Gastroesophageal sphincter (tissue), 4 donors: ENCODE measurements at regions not wholly inside any gene's neighbourhood (a gene's known extent, or its start where the extent isn't known, plus 50 kb on each side); places are given as distances from the start of the nearest gene placed in this dataset.

Experiments
- ATAC-seq: fragments of 150-250 bp; one replicate; pipeline ENCODE4 v1.9.1; 2016; ENCODE audit warnings: mild to moderate bottlenecking, moderate library complexity
- H3K27ac ChIP-seq, 4 donors: fragments of 200-600 bp; sonication (generic) in 3 of 4; 1 replicate in 3 of 4; 2 replicates in 1 of 4; pipeline ENCODE4 v1.5.1; 2016 to 2019
- H3K27me3 ChIP-seq: fragments of 200-600 bp; sonication (generic); one replicate; pipeline ENCODE4 v1.5.1; 2019
- H3K36me3 ChIP-seq, 2 donors: fragments of 200-600 bp; sonication (generic); one replicate each; pipeline ENCODE4 v1.5.1; 2019; ENCODE audit warnings: control low read depth in 1 of 2
- H3K4me1 ChIP-seq, 3 donors: fragments of 200-600 bp; sonication (generic); 1 replicate in 2 of 3; 2 replicates in 1 of 3; pipeline ENCODE4 v1.5.1; 2016 to 2019; ENCODE audit warnings: control low read depth in 2 of 3
- H3K4me3 ChIP-seq, 2 donors: fragments of 200-600 bp; sonication (generic); one replicate each; pipeline ENCODE4 v1.5.1; 2019; ENCODE audit warnings: mild to moderate bottlenecking in 1 of 2, moderate library complexity in 1 of 2
- H3K9me3 ChIP-seq, 3 donors: fragments of 200-600 bp; sonication (generic); one replicate each; pipeline ENCODE4 v1.5.1; 2017 to 2019; ENCODE audit warnings: control low read depth in 2 of 3
- EP300 ChIP-seq: sonication (generic); formaldehyde crosslinking; IDR thresholded peaks from one replicate; pipeline ENCODE4 v1.6.1; 2017; ENCODE audit warnings: antibody characterized with exemption, mild to moderate bottlenecking
- POLR2A ChIP-seq, 2 donors: fragments of 450-650 bp; IDR thresholded peaks; one replicate each; pipeline ENCODE4 v1.6.1; 2017; ENCODE audit warnings: antibody characterized with exemption in 2 of 2, mild to moderate bottlenecking in 2 of 2, moderate library complexity in 1 of 2
- POLR2AphosphoS5 ChIP-seq: sonication (generic); formaldehyde crosslinking; IDR thresholded peaks from one replicate; pipeline ENCODE4 v1.6.1; 2017; ENCODE audit warnings: antibody characterized with exemption
- WGBS, 2 donors: methylation state at CpG; one replicate each; pipeline ENCODE4 v1.1.5; 2018; ENCODE audit warnings: low coverage in 1 of 2; 5-methylcytosine and 5-hydroxymethylcytosine counted together
- TF ChIP-seq, protein P1 (sequence below), 4 experiments: fragments of 200-600 bp in 2 of 4; fragments of 450-650 bp in 2 of 4; sonication (generic) in 1 of 4; IDR thresholded peaks; one replicate each; pipeline ENCODE4 v1.5.1; 2017 to 2019; ENCODE audit warnings: antibody characterized with exemption in 4 of 4, mild to moderate bottlenecking in 2 of 4, moderate library complexity in 2 of 4

GRCh38 chr16:9232102-9232770 is 140.8 kb downstream of the HAPSTR1 start:
- WGBS, 2 donors: 26 to 34% methylated on average over 2 to 5 of the region's 5 CpGs
- no peak for ATAC-seq
- H3K27ac ChIP-seq: no peak overlapping the region
- TF ChIP-seq POLR2AphosphoS5 (no peak), EP300 (no peak), POLR2A (IDR thresholded peaks at IDR 0.05) (no peak)
- TF ChIP-seq, protein P1, sequence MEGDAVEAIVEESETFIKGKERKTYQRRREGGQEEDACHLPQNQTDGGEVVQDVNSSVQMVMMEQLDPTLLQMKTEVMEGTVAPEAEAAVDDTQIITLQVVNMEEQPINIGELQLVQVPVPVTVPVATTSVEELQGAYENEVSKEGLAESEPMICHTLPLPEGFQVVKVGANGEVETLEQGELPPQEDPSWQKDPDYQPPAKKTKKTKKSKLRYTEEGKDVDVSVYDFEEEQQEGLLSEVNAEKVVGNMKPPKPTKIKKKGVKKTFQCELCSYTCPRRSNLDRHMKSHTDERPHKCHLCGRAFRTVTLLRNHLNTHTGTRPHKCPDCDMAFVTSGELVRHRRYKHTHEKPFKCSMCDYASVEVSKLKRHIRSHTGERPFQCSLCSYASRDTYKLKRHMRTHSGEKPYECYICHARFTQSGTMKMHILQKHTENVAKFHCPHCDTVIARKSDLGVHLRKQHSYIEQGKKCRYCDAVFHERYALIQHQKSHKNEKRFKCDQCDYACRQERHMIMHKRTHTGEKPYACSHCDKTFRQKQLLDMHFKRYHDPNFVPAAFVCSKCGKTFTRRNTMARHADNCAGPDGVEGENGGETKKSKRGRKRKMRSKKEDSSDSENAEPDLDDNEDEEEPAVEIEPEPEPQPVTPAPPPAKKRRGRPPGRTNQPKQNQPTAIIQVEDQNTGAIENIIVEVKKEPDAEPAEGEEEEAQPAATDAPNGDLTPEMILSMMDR (IDR thresholded peaks at IDR 0.05): no peak
- no peaks in the 10 kb centered on the region for H3K36me3 ChIP-seq
- no peaks in the 10 kb centered on the region for H3K9me3 ChIP-seq
- no peak overlapping the region for H3K4me3 ChIP-seq
- H3K4me1 ChIP-seq: no peaks in the 10 kb centered on the region
- no peaks in the 10 kb centered on the region for H3K27me3 ChIP-seq

- H3K27ac ChIP-seq: no peak overlapping the region
- 40 to 42% methylated on average over 1 to 2 of the region's 2 CpGs for WGBS, 2 donors
- H3K4me1 ChIP-seq: no peaks in the 10 kb centered on the region
- no peaks in the 10 kb centered on the region for H3K36me3 ChIP-seq
- TF ChIP-seq, protein P1 (IDR thresholded peaks at IDR 0.05): no peak
- TF ChIP-seq EP300 (no peak), POLR2A (IDR thresholded peaks at IDR 0.05) (no peak), POLR2AphosphoS5 (no peak)
- no peaks in the 10 kb centered on the region for H3K27me3 ChIP-seq
- no peaks in the 10 kb centered on the region for H3K9me3 ChIP-seq
- no peak overlapping the region for H3K4me3 ChIP-seq
- no peak for ATAC-seq
Measured at GRCh38 chr16:9235867-9236266, 144.4 kb downstream of the HAPSTR1 start.

DNA sequence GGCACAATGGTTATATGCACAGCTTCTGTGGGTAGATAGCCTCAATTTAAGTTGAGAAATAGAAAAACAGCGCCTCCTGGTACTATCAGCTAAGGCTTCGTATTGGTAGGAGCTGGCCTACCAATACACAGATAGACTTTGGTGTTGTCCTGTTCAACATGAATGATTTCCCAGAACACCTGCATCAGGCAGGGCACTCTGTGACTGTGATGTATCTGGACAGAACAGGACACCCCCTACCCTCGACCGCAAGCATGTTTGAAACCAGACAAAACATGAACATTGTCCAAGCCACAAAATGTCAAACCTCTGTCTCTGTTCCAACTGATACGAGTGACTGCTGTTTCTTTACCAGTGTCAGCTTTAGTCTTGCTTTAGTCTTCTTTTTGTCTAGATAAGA is 144.9 kb downstream of the HAPSTR1 start:
- H3K4me1 ChIP-seq: no peaks in the 10 kb centered on the region
- H3K27me3 ChIP-seq: no peaks in the 10 kb centered on the region
- H3K36me3 ChIP-seq: no peaks in the 10 kb centered on the region
- no peaks in the 10 kb centered on the region for H3K9me3 ChIP-seq
- no peak overlapping the region for H3K27ac ChIP-seq
- no peak for TF ChIP-seq POLR2A (IDR thresholded peaks at IDR 0.05)
- no peak for TF ChIP-seq POLR2AphosphoS5
- TF ChIP-seq, protein P1 (IDR thresholded peaks at IDR 0.05): no peak
- no peak for TF ChIP-seq EP300
- ATAC-seq: no peak
- no peak overlapping the region for H3K4me3 ChIP-seq
- WGBS, 2 donors: 51% methylated on average over 3 of the region's 5 CpGs; no CpG with 5 or more reads in 1 of the 2 donors

DNA sequence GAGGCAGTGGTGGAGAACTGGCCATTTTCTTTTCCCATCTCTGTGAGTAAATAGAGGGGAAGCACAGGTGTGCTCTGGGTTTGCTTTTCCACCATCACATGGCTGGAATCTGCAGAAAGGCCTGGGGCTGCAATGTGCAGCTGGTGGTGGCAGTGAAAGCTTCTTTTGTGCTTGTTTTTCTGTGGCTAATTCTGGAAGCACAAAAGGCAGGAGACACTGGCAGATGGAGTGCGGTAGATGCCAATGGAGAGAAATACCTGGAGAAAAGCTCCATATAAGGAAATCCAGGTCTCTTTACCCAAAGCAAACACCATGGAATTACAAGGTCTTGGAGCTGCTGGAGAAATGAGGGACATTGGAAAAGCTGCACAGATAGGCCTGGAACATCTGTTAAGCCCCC is 146.9 kb downstream of the HAPSTR1 start:
- no peaks in the 10 kb centered on the region for H3K27me3 ChIP-seq
- no peak for TF ChIP-seq EP300
- TF ChIP-seq, protein P1 (IDR thresholded peaks at IDR 0.05): no peak
- no peak for TF ChIP-seq POLR2AphosphoS5
- no peak for TF ChIP-seq POLR2A (IDR thresholded peaks at IDR 0.05)
- H3K9me3 ChIP-seq: no peaks in the 10 kb centered on the region
- WGBS, 2 donors: 86 to 100% methylated on average over 1 of the region's 1 CpG
- H3K27ac ChIP-seq: no peak overlapping the region
- no peaks in the 10 kb centered on the region for H3K36me3 ChIP-seq
- ATAC-seq: no peak
- H3K4me3 ChIP-seq: no peak overlapping the region
- no peaks in the 10 kb centered on the region for H3K4me1 ChIP-seq

DNA sequence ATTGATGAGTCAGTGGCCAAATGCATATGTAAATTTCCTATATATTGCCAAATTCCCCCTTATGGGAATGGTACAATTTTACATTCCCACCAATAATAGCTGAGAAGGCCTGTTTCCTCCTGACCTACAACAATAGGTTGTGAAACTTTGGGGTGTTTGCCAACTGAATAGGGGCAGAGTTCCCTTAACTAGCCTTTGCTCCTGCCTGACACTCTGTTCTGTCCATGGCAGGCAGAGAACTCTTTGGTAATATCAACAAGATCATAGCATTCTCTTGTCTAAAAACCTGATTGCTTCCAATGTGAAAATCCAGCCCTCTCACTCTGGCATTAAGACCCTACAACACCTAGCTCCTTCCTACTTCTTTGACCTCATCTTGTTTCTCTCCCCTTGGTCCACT is 149.7 kb downstream of the HAPSTR1 start:
- H3K27ac ChIP-seq: no peak overlapping the region
- no peak for ATAC-seq
- no peaks in the 10 kb centered on the region for H3K9me3 ChIP-seq
- TF ChIP-seq POLR2AphosphoS5 (no peak), EP300 (no peak), POLR2A (IDR thresholded peaks at IDR 0.05) (no peak)
- TF ChIP-seq, protein P1 (IDR thresholded peaks at IDR 0.05): no peak
- no peaks in the 10 kb centered on the region for H3K27me3 ChIP-seq
- no peaks in the 10 kb centered on the region for H3K4me1 ChIP-seq
- H3K4me3 ChIP-seq: no peak overlapping the region
- no peaks in the 10 kb centered on the region for H3K36me3 ChIP-seq
